GM12891 (cell line): ENCODE measurements at regions not wholly inside any gene's neighbourhood (a gene's known extent, or its start where the extent isn't known, plus 50 kb on each side); places are given as distances from the start of the nearest gene placed in this dataset.

Experiments used
- POLR2A ChIP-seq: IDR thresholded peaks from 2 replicates; pipeline ENCODE4 v1.6.1; 2011; ENCODE audit warnings: low read depth, low read length, control low read depth
- POLR2AphosphoS5 ChIP-seq: IDR thresholded peaks from 2 replicates; pipeline ENCODE4 v1.6.1; 2011; ENCODE audit warnings: low read depth, low read length, control low read depth
- SPI1 ChIP-seq: IDR thresholded peaks from 2 replicates; pipeline ENCODE4 v1.6.1; 2011; ENCODE audit warnings: low read depth, low read length, control low read depth

DNA sequence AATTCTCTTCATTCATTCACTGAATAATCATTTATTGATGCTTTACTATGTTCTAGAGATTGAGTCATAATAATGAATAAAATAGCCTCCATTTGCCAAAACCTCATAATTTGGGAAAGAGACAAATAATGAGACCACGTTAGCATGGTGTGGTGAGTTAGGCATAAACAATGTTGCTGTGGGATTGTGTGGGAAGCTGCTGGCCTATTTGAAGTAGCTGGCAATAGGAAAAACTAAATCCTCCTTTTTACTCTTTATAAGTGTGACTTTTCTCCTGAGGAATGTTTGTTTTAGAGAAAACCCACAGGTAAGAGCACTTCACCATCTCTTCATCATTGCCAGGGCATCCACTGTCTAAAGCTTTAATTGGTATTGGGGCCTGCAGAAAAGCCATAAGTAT, 95.3 kb downstream of the AREG start:
- no peak for TF ChIP-seq POLR2A
- TF ChIP-seq SPI1: no peak
- no peak for TF ChIP-seq POLR2AphosphoS5
